Fibroblast of the aortic adventitia (primary cell): ENCODE measurements at regions not wholly inside any gene's neighbourhood (a gene's known extent, or its start where the extent isn't known, plus 50 kb on each side); places are given as distances from the start of the nearest gene placed in this dataset.

Source experiments
- DNase-seq: peaks from one replicate; pipeline ENCODE4 v3.0.0-alpha.2; 2010; ENCODE audit warnings: low read depth
- H3K4me3 ChIP-seq: 2 replicates; pipeline ENCODE4 v1.5.1; 2011; ENCODE audit warnings: low read depth, mild to moderate bottlenecking, control low read depth, low read length, moderate library complexity
- CTCF ChIP-seq: IDR thresholded peaks from 2 replicates; pipeline ENCODE4 v1.5.1; 2011; ENCODE audit warnings: mild to moderate bottlenecking, low read length, control low read depth, inconsistent platforms; ENCODE audit not compliant: insufficient read depth

GRCh38 chr10:108849688-108850087 is 1073.6 kb downstream of the XPNPEP1 start:
- no peak for DNase-seq
- TF ChIP-seq CTCF = no peak
- H3K4me3 ChIP-seq = no peak overlapping the region

- H3K4me3 ChIP-seq = no peak overlapping the region
- TF ChIP-seq CTCF = no peak
- DNase-seq = no peak
These were observed 1074.1 kb downstream of the XPNPEP1 start for GRCh38 chr10:108849186-108849585.

GRCh38 chr10:108848046-108848445 is 1075.3 kb downstream of the XPNPEP1 start:
- TF ChIP-seq CTCF = no peak
- DNase-seq = peak; percentile 41
- H3K4me3 ChIP-seq = no peak overlapping the region

GRCh38 chr10:108840944-108841343 is 1082.4 kb downstream of the XPNPEP1 start:
- H3K4me3 ChIP-seq = no peak overlapping the region
- DNase-seq = no peak
- no peak for TF ChIP-seq CTCF

GRCh38 chr10:108836362-108836761 is 1086.9 kb downstream of the XPNPEP1 start:
- no peak for TF ChIP-seq CTCF
- DNase-seq = no peak
- H3K4me3 ChIP-seq = no peak overlapping the region

- H3K4me3 ChIP-seq = no peak overlapping the region
- no peak for TF ChIP-seq CTCF
- DNase-seq = no peak
These were observed 1101.3 kb downstream of the XPNPEP1 start for GRCh38 chr10:108822026-108822425.

GRCh38 chr10:108819302-108819701 is 1104.0 kb downstream of the XPNPEP1 start:
- H3K4me3 ChIP-seq = no peak overlapping the region
- TF ChIP-seq CTCF = no peak
- DNase-seq = no peak
